T-helper 1 cell treated with Interleukin-12 subunit alpha and Interleukin-12 subunit beta and Interleukin-4 antibody, amounts not matched to agents 30 ng/mL and 1 ng/mL, for 36 hours (primary cell): ENCODE measurements at regions not wholly inside any gene's neighbourhood (a gene's known extent, or its start where the extent isn't known, plus 50 kb on each side); places are given as distances from the start of the nearest gene placed in this dataset.
"Not testable (repeated sequence)": the region's sequence is repeated elsewhere in the genome, so short reads cannot be mapped to it uniquely, and the experiment has no call there.

ENCODE experiments used
- intact Hi-C: fragments of 100-400 bp; cut with micrococcal nuclease; formaldehyde crosslinking; loops from one replicate; pipeline ENCODE4 v1.15.1; 2024

DNA sequence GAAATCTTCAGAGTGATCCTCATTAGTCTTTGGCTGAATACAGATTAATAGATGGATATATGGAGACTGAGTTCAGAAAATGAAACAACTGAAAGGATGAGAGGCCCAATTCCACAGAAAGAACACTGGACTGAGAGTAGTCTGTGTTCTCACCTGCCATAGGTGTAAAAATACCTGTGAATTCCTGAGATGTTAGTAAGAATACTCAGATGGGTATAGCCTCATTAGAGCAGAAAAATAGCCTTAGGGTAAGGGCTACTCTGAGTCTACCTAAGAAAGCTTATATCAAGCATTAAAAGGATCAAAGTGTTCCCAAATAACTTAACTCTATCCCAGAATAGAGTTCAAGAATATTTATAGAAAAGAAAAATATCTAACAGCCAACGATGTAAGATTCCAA, 1510.3 kb upstream of the SEL1L start:
- intact Hi-C loops: no loop called here

GRCh38 chr14:83047059-83047830, 1513.6 kb upstream of the SEL1L start:
- intact Hi-C loops: no loop called here

DNA sequence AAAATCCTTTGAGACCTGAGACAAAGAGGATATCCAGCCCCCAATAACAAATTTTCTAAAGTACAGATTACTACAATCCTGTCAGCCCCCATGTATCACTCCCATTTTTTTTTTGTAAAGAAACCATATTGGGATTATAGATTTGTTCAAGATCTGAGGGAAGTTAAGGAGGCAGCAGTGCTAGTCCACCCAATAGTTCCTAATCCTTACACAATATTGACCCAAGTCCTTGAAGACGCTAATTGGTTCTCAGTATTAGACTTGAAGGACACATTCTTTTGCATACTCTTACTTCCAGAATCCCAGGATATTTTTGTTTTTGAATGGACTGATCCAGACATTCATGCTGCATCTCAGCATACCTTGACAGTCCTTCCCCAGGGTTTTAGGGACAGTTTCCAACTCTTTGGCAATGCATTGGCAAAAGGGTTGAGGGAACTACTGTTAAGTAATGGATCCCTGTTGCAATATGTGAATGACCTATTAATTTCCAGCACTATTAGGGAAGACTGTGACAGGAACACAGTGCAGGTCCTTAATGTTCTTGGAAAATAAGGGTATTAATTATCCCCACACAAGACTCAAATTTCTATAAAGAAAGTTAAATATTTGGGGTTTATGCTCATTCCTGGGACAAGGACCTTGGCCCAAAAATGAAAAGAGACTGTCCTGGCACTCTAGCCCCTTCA, 1519.5 kb upstream of the SEL1L start:
- intact Hi-C loops: no loop called here

GRCh38 chr14:83058068-83058467, 1524.4 kb upstream of the SEL1L start:
- intact Hi-C loops: no loop called here

DNA sequence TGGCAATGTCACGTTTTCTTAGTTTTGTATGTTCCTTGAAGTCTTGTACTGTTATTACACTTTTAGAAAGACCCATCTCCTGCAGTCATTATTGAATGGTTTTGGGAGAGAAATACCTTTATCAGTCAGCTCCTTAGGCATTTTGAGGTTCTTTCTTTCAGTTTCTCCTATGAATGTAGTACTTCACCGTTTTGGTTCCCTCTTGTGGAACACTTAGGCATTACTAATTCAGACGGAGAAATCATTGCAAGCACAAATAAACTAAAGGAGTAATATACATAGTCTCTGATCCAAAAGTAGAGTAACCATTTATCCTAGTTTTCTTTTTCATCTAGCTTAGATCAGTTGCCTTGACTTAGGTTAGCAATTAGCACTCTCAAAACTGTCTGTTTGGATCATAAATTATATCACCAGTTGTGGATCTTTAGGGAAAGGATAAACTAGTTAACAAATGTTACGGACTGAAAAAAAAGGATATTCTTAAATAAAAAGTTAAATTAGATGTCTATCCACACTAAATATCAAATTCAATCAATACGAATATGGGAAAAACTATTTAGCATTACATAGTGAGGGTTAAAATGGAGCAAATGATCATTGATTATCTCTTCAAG, 1538.3 kb upstream of the SEL1L start:
- intact Hi-C loops: loop anchor here (5.0 kb wide), 1 partner anchor 1360 kb away; no protein-coding TSS in a partner anchor

GRCh38 chr14:83085136-83085535, 1551.5 kb upstream of the SEL1L start:
- intact Hi-C loops: no loop called here

DNA sequence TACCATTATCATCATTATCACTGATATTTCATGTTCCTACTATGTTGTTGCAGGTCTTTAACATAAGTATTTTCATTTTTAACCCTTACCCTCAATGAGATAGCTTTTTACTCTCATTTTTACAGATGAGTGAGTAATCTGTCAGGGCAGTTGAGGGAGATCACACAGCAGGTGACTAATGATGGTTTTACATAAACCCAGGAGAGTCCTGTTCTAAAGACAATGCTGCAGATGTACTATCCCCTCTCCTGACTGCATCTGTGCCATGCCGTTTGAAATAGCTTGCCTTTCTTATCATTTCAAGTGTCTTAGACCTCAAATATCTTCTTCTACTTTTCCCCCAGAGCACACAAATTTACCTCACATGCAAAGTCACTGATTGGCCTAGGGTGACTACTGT, 1552.1 kb upstream of the SEL1L start:
- intact Hi-C loops: no loop called here

DNA sequence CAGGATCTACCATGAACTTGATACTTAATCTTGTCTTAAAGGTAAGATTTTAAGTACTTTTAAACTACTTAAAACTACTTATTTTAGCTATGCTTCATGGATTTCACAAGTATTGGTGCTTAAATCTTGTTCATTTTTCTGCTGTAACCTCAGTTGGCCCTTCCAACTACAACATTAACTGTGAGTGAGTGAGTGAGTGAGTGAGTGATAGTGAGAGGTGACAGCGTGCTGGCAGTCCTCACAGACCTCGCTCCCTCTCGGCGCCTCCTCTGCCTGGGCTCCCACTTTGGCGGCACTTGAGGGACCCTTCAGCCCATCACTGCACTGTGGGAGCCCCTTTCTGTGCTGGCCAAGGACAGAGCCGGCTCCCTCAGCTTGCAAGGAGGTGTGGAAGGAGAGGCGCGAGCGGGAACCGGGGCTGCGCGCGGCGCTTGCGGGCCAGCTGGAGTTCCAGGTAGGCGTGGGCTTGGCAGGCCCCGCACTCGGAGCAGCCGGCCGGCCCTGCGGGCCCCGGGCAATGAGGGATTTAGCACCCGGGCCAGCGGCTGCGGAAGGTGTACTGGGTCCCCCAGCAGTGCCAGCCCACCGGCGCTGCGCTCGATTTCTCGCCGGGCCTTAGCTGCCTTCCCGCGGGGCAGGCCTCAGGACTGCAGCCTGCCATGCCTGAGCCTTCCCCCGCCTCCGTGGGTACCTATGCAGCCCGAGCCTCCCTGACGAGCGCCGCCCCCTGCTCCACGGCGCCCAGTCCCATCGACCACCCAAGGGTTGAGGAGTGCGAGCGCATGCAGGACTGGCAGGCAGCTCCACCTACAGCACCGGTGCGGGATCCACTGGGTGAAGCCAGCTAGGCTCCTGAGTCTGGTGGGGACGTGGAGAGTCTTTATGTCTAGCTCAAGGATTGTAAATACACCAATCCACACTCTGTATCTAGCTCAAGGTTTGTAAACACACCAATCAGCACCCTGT, 1558.6 kb upstream of the SEL1L start:
- intact Hi-C loops: not testable (repeated sequence)

DNA sequence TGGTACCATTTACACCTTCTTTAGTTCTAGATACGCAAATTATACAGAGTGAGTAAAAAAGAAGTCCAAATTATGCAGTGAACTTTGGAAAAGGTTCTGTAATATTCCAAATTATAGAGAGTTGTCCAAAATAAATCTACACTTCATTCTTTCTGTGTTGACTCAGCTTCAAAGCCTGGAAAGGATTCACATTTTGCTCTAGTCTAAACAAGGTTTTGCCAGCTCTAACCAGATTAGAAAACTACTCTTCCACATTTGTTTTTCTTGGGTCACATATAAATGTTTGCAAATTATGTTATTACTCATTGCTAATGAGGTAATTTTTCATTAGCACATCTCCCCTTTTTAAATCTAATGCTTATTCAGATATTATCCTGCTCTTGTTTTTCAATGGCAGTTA, 1562.4 kb upstream of the SEL1L start:
- intact Hi-C loops: no loop called here

DNA sequence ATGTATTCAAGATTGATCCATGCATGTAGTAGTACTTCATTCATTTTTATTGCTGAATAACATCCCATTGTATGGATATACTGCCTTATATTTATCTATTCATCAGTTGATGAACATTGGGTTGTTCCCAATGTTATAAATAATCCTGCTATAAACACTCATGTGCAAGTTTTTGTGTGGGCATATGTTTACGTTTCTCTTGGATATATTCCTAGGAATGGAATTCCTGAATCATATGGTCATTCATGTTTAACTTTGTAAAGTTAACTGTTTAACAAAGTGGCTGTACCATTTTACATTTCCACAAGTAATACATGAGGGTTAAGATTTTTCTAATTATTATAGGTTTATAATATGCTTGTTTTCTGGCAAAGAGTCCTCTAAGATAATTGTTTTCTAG, 1568.2 kb upstream of the SEL1L start:
- intact Hi-C loops: no loop called here

- intact Hi-C loops: no loop called here
These were observed 1584.4 kb upstream of the SEL1L start for GRCh38 chr14:83118029-83118428.

GRCh38 chr14:83120187-83120586, 1586.5 kb upstream of the SEL1L start:
- intact Hi-C loops: no loop called here

GRCh38 chr14:83126076-83126475, 1592.4 kb upstream of the SEL1L start:
- intact Hi-C loops: no loop called here

- intact Hi-C loops: no loop called here
These were observed 1595.1 kb upstream of the SEL1L start for GRCh38 chr14:83128783-83129182.

DNA sequence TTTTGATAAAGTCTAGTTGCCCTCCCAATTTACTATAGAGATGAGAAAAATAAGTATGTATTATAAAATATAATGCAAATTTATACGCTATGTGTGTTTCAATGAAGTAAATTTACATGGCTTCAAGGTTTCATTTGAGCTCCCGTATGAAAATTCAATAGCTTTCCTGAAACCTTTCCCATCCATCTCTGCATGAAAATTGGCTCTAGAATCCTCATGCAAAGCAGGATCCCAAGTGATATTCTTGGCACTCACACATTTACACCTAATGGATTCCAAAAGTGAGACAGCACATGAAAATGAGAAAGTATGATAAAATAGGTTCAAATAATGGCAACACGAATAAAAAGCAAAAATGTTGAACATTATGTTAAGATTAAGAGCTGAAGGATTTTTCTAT, 1595.8 kb upstream of the SEL1L start:
- intact Hi-C loops: no loop called here

DNA sequence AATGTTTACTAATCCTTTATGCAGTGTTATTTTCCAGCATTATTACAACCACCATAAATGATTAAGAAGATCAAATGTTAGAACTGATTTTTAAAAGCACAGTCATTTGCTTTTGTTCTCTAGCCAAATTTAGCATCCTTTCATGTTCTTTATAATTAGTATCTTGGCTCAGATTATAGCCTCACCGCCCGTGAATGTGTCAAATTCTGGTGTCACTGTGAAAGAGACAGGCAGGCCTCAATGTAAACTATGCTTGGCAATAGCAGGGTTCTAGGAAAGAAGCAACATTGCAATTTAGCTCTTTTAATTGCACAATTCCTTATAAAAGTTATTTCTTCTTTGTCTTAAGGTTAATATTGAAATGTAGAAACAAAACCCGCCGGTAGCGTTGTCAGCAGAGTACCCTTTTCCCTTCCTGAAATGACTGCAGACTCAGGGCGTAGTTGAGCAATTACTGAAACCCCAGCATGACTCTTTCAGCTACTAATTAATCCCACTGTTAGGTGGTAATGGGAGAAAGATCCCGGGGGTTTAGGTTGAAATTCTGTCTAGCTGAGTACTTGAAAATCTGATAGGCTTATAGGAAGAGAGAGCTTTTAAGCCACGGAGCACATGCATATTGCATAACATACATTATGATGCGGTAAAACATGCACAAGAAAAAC, 1600.5 kb upstream of the SEL1L start:
- intact Hi-C loops: no loop called here

DNA sequence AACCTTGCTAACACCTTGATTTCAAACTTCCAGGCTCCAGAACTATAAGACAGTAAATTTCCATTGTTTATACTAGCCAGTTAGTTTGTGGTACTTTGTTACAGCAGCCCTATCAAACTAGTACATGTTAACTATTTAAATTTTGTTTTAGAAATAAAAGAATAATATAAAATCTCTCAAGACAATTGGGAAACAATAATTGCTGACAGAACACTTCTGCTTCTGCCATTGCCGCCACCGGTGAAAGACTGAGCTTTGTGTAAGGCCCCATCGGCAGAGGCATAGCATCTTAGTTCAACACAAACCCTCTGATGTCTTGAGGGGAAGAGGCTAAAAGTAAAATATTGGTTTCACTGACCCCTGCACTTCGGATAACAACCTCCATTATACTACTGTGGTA, 1607.1 kb upstream of the SEL1L start:
- intact Hi-C loops: no loop called here

- intact Hi-C loops: no loop called here
These were observed 1613.4 kb upstream of the SEL1L start for GRCh38 chr14:83147006-83147405.

DNA sequence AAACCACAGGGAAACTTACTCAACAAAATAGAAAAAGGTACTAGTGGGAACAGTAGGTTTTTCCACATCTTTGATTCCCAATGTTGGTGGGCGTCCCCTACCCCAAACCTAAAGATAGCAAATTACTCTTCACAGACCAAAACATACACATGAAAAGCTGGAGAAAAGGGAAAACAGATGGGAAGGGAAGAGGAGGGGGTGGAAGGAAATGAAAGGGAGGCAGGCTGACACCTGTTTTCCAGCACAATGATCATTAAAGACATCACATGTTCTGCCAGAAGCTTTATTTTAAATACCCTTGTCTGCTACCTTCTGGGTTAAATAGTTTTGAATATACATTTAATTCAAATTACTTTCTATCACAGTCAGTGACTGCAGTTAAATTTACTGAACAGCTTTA, 1617.9 kb upstream of the SEL1L start:
- intact Hi-C loops: no loop called here

GRCh38 chr14:83153081-83153480, 1619.4 kb upstream of the SEL1L start:
- intact Hi-C loops: no loop called here
